HG03045 (cell line): ENCODE measurements at regions not wholly inside any gene's neighbourhood (a gene's known extent, or its start where the extent isn't known, plus 50 kb on each side); places are given as distances from the start of the nearest gene placed in this dataset.

Experiments used
- ATAC-seq: cut with Tn5 transposase; IDR thresholded peaks from one replicate; pipeline ENCODE4 v1.9.1; 2021; ENCODE audit warnings: mild to moderate bottlenecking, moderate library complexity; ENCODE audit not compliant: unreplicated experiment

DNA sequence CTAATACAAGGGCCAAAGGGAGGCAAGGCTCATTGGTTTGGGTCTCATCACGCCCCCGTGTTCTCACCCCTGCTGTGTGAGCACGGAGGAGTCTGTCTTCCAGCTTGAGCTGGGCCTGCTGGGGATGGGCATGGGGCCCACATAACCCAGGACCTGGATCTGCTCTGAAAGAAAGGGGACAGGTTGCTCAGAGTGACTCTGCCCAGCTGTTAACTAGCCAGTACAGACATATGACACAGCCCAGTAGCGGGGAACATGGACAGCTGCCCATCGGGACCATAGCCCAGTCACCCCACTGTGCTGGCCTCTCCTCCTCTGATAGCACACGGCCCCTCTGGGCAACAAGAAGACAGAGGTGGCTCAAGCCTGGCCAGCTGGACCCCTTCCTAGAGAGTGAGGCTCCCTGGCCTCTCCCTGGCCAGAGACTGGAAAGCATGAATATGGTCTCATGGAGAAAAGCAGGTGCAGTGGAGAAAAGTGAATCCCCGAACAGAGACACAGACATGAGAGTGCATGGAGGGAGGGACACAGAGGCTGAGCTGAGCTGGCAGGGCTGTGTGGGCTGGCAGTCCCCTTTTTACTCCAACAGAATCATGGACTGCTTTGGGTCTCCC, 973.9 kb downstream of the BRD1 start:
- no peak for ATAC-seq

- no peak for ATAC-seq
Observed at GRCh38 chr22:48851933-48852549, 975.6 kb downstream of the BRD1 start.

DNA sequence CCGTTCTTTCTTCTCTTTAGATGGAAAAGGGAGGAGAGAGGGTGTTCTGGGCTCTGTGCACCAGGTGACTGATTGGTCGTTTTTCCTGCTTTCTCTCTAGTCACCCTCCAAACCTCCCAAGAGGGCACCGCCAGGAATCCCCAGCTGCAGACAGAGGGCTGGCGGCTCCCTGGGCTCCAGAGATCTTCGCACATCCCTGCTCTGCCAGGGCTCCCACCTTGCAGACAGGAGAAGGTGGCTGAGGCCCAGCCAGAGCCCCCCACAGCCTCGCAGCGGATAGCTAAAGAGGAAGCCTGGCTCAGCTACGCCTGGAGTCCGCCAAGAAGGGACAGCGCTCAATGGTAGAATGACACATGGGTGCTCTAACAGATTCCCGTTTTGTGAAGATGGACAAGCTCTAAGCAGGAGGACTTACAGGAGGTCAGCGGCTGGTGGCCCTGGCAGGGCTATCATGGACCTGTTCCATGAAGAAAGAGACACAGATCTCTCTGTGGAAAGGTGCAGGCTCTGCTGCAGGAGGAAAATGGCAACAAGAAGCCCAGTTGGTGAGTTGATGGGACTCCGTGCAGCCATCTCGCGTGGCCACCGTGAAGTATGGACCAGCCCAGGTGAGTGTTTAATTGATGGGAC, 976.9 kb downstream of the BRD1 start:
- ATAC-seq = no peak

- no peak for ATAC-seq
Observed at GRCh38 chr22:48849963-48850657, 977.6 kb downstream of the BRD1 start.

DNA sequence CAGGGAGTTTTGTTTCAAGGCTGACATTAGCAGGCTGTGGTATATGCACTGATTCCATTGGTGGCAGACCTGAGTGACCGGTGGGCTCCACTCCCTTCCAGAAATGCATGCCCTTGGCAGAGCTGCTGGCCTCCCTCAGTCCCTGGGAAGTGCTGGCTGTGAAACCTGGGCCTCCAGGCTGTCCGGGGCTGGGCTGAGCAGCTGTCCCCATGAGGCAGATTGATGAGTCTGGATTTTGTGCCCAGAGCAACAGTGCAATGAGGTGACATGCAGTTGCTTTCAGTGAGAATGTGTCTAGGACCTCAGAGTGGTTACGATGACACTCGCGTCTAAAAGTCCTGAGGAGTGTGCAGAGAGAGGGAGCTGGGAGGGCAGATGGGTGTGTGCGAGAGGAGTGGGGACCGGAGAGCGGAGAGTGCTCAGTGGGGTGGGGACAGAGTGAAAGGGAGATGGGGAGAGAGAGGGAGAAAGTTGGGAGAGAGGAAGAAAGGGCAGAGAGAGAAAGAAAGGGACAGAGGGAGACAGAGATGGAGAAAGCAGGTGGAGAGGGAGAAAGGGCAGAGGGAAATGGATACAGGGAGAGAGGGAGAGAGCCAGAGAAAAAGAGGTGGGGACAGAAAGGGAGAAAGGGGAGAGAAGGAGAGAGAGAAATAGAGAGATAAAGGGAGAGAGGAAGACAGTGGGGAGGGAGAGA, 978.3 kb downstream of the BRD1 start:
- no peak for ATAC-seq

GRCh38 chr22:48846200-48846599, 981.5 kb downstream of the BRD1 start:
- ATAC-seq = no peak

DNA sequence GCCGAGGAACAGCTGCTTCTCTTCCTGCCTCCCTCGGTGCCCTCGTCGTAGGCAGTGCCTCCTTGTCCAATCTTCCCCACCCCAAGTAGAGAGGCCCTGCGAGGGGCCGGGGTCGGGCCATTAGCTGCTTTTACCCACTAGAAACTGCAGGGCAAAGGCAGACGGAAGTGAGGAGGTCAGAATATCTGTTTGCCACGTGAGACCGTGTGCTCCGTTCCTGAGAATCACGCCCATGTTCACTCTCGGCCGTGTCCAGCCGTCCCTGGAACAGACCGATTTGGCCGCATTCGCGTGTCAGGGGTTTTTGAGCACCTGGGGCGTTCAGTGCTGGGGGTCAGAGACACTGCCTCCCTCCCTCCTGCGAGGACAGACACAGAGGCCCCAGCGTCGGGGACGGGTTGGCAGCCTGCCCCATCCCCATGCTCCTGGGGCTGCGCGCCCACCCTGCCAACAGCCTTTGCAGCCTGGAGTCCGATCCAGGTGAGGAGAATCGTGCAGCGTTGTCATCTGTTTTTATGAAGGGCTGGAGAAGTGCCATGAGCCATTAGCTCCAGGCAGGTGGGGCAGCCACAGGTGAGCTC, 982.2 kb downstream of the BRD1 start:
- ATAC-seq = no peak

DNA sequence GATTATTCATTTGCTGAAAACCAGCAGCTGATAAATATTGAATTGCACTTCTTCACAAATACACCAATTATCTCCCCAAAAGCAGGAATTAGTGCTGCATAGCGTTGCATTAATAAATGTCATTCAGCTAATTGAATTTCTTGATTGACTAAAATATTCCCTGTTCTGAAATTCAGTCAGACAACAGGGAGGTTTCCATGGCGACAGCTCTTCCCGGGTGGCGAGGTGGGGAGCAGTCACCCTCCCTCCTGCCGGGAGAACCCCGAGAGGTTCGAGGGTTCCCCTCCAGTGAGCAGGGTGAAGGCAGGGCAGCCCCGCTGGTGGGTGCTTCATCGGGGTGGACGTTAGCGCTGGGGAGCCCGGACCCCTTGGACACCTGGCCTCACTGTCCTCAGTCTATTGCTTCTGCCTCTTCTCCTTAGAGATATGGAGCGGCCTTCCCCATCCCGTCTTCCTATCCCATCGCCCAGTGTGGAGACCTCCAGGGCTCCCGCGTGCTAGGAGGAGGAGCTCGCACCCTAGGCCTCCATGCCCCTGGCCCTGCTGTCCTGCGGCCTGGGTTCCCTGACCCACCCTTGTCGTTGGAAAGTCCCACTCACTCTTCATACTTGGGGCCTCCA, 983.5 kb downstream of the BRD1 start:
- ATAC-seq = no peak

DNA sequence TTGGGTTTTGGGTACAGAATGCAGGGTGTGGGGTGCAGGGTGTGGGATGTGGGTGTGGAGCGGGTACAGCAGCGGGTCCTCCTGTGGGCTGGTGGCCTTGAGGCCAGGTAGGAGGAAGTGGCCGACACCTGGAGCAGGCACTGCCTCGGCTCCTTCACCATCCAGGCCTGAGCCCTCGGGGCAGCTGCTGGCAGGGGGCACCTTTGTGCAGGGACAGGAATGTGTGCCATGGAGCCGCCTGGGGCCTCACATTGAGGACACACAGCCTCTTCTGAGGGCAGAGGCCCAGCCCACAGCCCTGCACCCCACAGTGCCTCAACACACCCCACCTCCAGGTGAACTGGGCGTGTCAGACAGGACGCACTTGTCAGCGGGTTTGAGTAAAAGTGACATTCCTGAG, 984.0 kb downstream of the BRD1 start:
- ATAC-seq = no peak

GRCh38 chr22:48842976-48843375, 984.7 kb downstream of the BRD1 start:
- no peak for ATAC-seq

DNA sequence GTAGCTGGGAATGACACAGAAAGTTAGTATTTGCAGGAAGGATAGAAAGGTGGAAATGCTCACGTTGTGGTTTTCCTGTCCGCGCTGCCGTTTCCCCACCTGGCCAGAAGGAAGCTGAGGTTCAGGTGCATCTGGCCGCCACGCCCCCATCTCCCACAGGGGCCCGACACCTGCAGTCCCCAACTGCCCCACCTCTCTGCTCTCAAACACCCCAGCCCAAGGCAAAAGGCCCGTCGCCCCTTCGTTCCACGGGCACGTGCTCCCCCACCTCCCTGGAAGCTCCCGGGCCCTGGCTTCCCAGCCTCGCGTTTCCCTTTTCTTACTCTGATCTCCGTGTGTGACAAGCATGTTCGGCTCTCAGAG, 985.1 kb downstream of the BRD1 start:
- no peak for ATAC-seq

- ATAC-seq = no peak
Observed at GRCh38 chr22:48841881-48842582, 985.6 kb downstream of the BRD1 start.

DNA sequence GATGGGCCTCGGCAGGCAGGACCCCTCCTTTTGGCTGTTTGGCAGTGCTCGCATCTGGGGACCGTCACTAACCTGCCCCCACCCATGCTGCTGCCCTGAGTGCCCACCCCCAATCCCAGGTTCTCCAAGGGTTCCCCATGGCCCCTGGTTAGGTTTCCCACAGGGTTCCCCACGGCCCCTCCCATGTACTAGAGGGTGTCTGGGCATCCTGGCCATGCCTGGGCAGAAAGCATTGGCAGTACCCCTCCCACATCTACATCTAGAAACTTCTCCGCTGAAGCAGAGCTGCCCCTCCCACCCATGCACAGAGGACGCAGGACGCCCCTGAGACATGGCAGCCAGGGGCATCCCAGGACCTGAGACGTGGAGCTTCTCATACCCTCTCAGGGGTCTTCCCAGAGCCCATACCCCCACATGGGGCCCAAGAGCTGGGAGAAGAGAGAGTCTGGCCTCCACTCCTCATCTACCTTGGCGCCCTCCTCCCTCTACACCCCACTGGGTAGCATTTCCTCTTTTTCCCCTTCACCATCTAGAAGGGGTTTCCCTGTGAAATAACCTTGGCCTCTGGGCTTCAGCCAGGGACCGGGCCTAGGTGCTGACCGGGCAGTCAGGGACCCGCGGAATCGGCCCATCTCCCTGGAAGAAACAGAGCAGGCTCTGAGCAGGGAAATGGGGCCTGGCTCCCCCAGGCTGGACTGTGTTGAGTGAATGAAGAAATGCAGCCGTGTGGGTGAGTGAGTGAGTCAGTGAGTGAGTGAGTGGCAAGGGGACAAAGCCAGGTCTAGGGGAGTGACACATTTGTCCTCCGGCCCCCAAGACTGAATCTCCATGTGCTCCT, 987.3 kb downstream of the BRD1 start:
- no peak for ATAC-seq

DNA sequence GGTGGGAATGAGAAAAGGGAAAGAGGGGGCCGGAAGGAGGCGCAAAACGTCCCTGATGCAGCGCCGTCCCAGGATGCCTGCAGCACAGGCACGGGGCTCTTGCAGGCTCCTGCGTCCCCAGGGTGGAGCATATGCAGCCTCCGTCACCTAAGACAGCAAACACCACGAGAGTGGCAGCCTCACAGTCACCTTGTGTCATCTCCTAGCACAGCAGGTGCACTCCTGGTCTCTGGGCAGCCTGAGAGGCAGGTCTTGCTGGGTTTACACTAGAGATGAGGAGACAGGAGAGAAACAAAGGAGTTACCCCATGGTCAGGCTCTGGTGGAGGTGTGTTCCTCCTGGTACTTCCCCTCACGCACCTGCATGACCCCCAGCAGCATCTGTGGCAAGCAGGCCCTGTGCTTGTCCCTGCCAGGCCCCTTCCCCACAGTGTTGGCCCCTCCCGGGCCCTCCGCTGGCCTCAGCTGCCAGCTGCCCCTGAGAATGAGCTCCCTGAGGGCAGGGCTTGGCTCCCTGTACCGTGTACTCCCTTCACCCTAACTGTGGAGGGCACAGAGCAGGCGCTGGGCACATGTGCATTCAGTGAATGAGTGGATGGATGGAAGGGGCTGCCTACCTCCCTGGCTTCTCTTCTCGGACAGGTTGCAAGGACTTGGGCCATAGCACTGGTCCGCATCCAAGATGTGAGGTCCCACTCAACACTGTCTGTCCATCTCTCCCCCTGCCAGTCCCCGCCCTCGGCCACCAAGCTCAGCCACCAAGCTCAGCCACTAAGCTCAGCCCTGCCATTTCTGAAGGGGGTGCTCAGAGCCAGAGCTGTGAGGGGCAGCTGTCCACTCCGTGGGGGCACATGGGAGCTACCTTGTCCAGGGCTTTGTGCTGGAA, 988.6 kb downstream of the BRD1 start:
- no peak for ATAC-seq

- ATAC-seq = no peak
Observed at GRCh38 chr22:48838376-48838775, 989.3 kb downstream of the BRD1 start.

- ATAC-seq = no peak
Observed at GRCh38 chr22:48837341-48837935, 990.2 kb downstream of the BRD1 start.

DNA sequence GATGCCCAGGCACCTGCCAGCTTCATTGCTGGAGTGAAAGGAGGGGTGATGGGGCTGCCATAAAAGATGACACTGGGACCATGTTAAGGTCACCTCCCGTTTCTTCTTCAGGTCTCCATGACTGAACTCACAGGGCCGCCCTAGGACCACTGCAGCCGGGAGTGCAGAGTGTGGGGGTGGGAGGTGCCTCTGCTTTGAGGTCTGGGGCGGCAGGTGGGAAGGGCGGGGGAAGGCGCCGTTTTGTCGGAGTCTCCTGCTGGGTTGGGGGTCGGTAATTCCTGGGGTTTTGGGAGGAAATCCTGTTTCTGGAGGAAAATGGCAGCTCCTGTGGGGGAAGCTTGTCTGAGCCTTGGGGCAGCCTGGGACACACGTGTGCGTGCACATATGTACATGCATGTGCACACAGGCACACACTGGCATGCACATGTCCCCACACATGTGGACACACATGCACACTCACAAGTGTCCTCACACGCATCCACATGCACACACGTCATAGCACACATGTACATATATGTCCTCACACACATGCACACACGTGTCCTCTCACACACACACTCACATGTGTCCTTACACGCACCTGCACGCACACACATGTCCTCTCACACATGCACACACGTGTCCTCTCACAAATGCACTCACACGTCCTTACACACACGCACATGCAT, 990.9 kb downstream of the BRD1 start:
- ATAC-seq = no peak
